GM18526 (cell line): ENCODE measurements at regions not wholly inside any gene's neighbourhood (a gene's known extent, or its start where the extent isn't known, plus 50 kb on each side); places are given as distances from the start of the nearest gene placed in this dataset.

Experiments used
- POLR2A ChIP-seq: IDR thresholded peaks from 3 replicates; pipeline ENCODE4 v1.6.1; 2011; ENCODE audit not compliant: insufficient read length; ENCODE audit errors: extremely low read depth

DNA sequence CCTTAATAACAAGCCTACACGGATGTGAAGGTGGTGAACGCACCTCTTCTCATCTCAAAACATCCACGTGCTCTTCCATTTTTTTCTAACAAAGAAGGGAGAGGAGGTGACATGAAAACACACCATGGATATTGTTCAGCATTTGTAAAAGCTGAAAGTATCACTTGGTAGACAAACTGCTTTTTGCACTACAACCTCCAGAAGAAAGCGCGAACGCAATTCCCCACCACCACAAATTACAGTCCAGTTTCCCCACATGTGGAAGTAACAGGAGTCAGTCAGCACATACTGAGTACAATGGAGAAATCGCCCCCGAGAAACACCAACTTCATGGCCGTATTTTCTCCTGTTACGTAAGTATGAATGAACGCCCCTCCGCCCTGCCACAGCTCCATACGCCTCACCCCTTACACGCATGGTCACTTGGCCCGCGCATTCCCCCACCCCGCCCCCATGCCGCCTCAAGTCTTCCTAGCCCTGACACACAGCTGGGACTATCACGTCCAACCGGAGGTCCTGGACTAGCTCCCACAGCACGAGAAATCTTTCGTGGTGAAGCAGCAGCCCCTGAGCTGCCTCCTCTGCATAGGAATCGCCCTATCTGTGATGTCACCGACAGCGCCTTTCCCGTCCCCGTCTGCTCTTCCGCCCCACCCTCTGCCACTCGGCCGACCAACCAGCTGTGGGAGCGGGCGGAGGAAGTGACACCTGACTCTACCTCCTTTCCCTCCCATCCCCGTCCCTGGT, 62.4 kb upstream of the NBPF15 start:
- peak; percentile 80 for TF ChIP-seq POLR2A
